GM23338 (cell line): ENCODE measurements at regions not wholly inside any gene's neighbourhood (a gene's known extent, or its start where the extent isn't known, plus 50 kb on each side); places are given as distances from the start of the nearest gene placed in this dataset.

Experiments used
- ATAC-seq: fragments of 200-7000 bp; cut with Tn5 transposase; 3 replicates; pipeline ENCODE4 v1.9.1; 2020
- DNase-seq: peaks from one replicate; pipeline ENCODE4 v3.0.0-alpha.2; 2015; ENCODE audit warnings: low spot score
- H2AFZ ChIP-seq: fragments of 200-600 bp; sonication (generic); 2 replicates; pipeline ENCODE4 v1.8.0; 2016; ENCODE audit warnings: antibody characterized with exemption, mild to moderate bottlenecking, moderate library complexity
- H3F3A ChIP-seq: fragments of 200-600 bp; sonication (generic); replicated peaks from 2 replicates; pipeline ENCODE4 v1.8.0; 2017; ENCODE audit warnings: antibody characterized with exemption, mixed run types, low read depth
- H3K27ac ChIP-seq: fragments of 200-600 bp; sonication (generic); 2 replicates; pipeline ENCODE4 v1.6.1; 2016; ENCODE audit warnings: low read depth
- H3K27me3 ChIP-seq: fragments of 200-600 bp; sonication (generic); 2 replicates; pipeline ENCODE4 v1.8.0; 2016; ENCODE audit warnings: mild to moderate bottlenecking, mixed run types, moderate library complexity; ENCODE audit not compliant: insufficient read depth
- H3K36me3 ChIP-seq: fragments of 200-600 bp; sonication (generic); 2 replicates; pipeline ENCODE4 v1.8.0; 2016; ENCODE audit warnings: mild to moderate bottlenecking; ENCODE audit not compliant: insufficient read depth
- H3K4me1 ChIP-seq: fragments of 200-600 bp; sonication (generic); 2 replicates; pipeline ENCODE4 v1.8.0; 2016; ENCODE audit warnings: mild to moderate bottlenecking, moderate library complexity; ENCODE audit not compliant: insufficient read depth
- H3K4me2 ChIP-seq: fragments of 200-600 bp; sonication (generic); 2 replicates; pipeline ENCODE4 v1.7.1; 2017; ENCODE audit warnings: mixed run types
- H3K4me3 ChIP-seq: fragments of 200-600 bp; sonication (generic); 2 replicates; pipeline ENCODE4 v1.6.1; 2016; ENCODE audit warnings: mixed run types
- H3K79me2 ChIP-seq: fragments of 200-600 bp; sonication (generic); replicated peaks from 2 replicates; pipeline ENCODE4 v1.8.0; 2017; ENCODE audit warnings: mild to moderate bottlenecking; ENCODE audit not compliant: insufficient read depth
- H3K9me2 ChIP-seq: fragments of 200-600 bp; sonication (generic); 2 replicates; pipeline ENCODE4 v1.8.0; 2017; ENCODE audit not compliant: insufficient read depth
- H4K20me1 ChIP-seq: fragments of 200-600 bp; sonication (generic); replicated peaks from 2 replicates; pipeline ENCODE4 v1.8.0; 2017; ENCODE audit warnings: mild to moderate bottlenecking; ENCODE audit not compliant: insufficient read depth
- H3K27ac Mint-ChIP-seq: 2 replicates; pipeline ENCODE4 v1.8.0; 2020; ENCODE audit warnings: inconsistent platforms, mild to moderate bottlenecking, moderate library complexity, mixed read lengths
- H3K27me3 Mint-ChIP-seq: 3 replicates; pipeline ENCODE4 v1.8.0; 2022; ENCODE audit warnings: low read depth, mild to moderate bottlenecking, moderate library complexity, mixed read lengths, inconsistent platforms; ENCODE audit not compliant: insufficient read depth, poor library complexity
- H3K36me3 Mint-ChIP-seq: 3 replicates; pipeline ENCODE4 v1.8.0; 2021; ENCODE audit warnings: low read depth, mild to moderate bottlenecking, inconsistent platforms, moderate library complexity, mixed read lengths
- H3K4me1 Mint-ChIP-seq: 3 replicates; pipeline ENCODE4 v1.8.0; 2020; ENCODE audit warnings: mild to moderate bottlenecking, inconsistent platforms, mixed read lengths
- H3K4me3 Mint-ChIP-seq: 3 replicates; pipeline ENCODE4 v1.8.0; 2021; ENCODE audit warnings: moderate library complexity, mild to moderate bottlenecking, inconsistent platforms, mixed read lengths
- H3K9me3 Mint-ChIP-seq: 3 replicates; pipeline ENCODE4 v1.8.0; 2020; ENCODE audit warnings: moderate library complexity, mild to moderate bottlenecking, inconsistent platforms, mixed read lengths
- CREB1 ChIP-seq: fragments of 250-450 bp; sonication (Bioruptor Pico); IDR thresholded peaks from 2 replicates; pipeline ENCODE4 v1.5.0; 2020; ENCODE audit warnings: low read depth, mild to moderate bottlenecking, moderate library complexity
- CTCF ChIP-seq, 2 experiments: fragments of 200-600 bp in 1 of 2; sonication (generic) in 1 of 2; conservative IDR thresholded peaks; 2 replicates each; pipeline versions ENCODE4 v1.5.1 to v1.6.1; 2016 to 2017; ENCODE audit warnings: antibody characterized with exemption in 2 of 2, low read depth in 2 of 2, mild to moderate bottlenecking in 2 of 2, moderate library complexity in 1 of 2
- ETS1 ChIP-seq: IDR thresholded peaks from 2 replicates; pipeline ENCODE4 v1.6.1; 2016; ENCODE audit warnings: antibody characterized with exemption
- EZH2 ChIP-seq: fragments of 200-600 bp; sonication (generic); IDR thresholded peaks from one replicate; pipeline ENCODE4 v1.8.0; 2017; ENCODE audit warnings: antibody characterized with exemption, mild to moderate bottlenecking, low read depth; ENCODE audit not compliant: unreplicated experiment
- EZH2phosphoT487 ChIP-seq: fragments of 200-600 bp; sonication (generic); IDR thresholded peaks from one replicate; pipeline ENCODE4 v1.8.1; 2018; ENCODE audit warnings: antibody characterized with exemption; ENCODE audit not compliant: unreplicated experiment
- JUNB ChIP-seq: IDR thresholded peaks from one replicate; pipeline ENCODE4 v1.6.1; 2016; ENCODE audit warnings: antibody characterized with exemption; ENCODE audit not compliant: unreplicated experiment
- NANOG ChIP-seq: IDR thresholded peaks from 2 replicates; pipeline ENCODE4 v1.6.1; 2016; ENCODE audit warnings: antibody characterized with exemption, borderline replicate concordance
- POLR2AphosphoS5 ChIP-seq: IDR thresholded peaks from 2 replicates; pipeline ENCODE4 v1.6.1; 2016; ENCODE audit warnings: antibody characterized with exemption, low read depth
- REST ChIP-seq: IDR thresholded peaks from one replicate; pipeline ENCODE4 v1.6.1; 2018; ENCODE audit warnings: antibody characterized with exemption; ENCODE audit not compliant: unreplicated experiment
- STAT1 ChIP-seq: IDR thresholded peaks from one replicate; pipeline ENCODE4 v1.6.1; 2016; ENCODE audit warnings: antibody characterized with exemption; ENCODE audit not compliant: unreplicated experiment
- ZNF114 ChIP-seq: fragments of 250-450 bp; sonication (Bioruptor Pico); IDR thresholded peaks from 2 replicates; pipeline ENCODE4 v1.5.0; 2020; ENCODE audit warnings: mild to moderate bottlenecking, moderate library complexity
- ZNF331 ChIP-seq: fragments of 250-450 bp; sonication (Bioruptor Pico); IDR thresholded peaks from 2 replicates; pipeline ENCODE4 v1.5.0; 2020; ENCODE audit warnings: low read depth, mild to moderate bottlenecking, moderate library complexity
- ZNF462 ChIP-seq: fragments of 250-450 bp; sonication (Bioruptor Pico); IDR thresholded peaks from 2 replicates; pipeline ENCODE4 v1.5.0; 2020; ENCODE audit warnings: mild to moderate bottlenecking, moderate library complexity

GRCh38 chr16:77553130-77553529 is 118.3 kb upstream of the ADAMTS18 start:
- Mint-ChIP-seq H3K36me3 (no peaks in the 10 kb centered on the region), H3K27me3 (no peaks in the 10 kb centered on the region), H3K27ac (no peak overlapping the region), H3K4me1 (peaks cover 14% of the 10 kb centered on the region), H3K4me3 (no peak overlapping the region), H3K9me3 (no peaks in the 10 kb centered on the region)
- ATAC-seq: no peak
- Histone ChIP-seq H4K20me1 (no peaks in the 10 kb centered on the region), H2AFZ (peak overlapping the region; percentile 85; the same call in 1 of the 2 replicates), H3K4me1 (no peaks in the 10 kb centered on the region), H3F3A (no peaks in the 10 kb centered on the region), H3K79me2 (no peaks in the 10 kb centered on the region), H3K27ac (no peak overlapping the region), H3K36me3 (no peaks in the 10 kb centered on the region), H3K4me2 (no peak overlapping the region), H3K27me3 (no peaks in the 10 kb centered on the region), H3K9me2 (no peaks in the 10 kb centered on the region), H3K4me3 (no peak overlapping the region)
- DNase-seq: no peak
- no peak for TF ChIP-seq EZH2phosphoT487
- no peak for TF ChIP-seq STAT1
- no peak for TF ChIP-seq ZNF331 (CRISPR knock-in tag)
- TF ChIP-seq JUNB: no peak
- TF ChIP-seq POLR2AphosphoS5: no peak
- no peak for TF ChIP-seq EZH2
- no peak for TF ChIP-seq NANOG
- no peak for TF ChIP-seq ETS1
- no peak for TF ChIP-seq CTCF (conservative IDR thresholded peaks at IDR 0.05; ENCODE audit: low read depth in 2 of 2)
- no peak for TF ChIP-seq REST
- TF ChIP-seq ZNF114: no peak
- no peak for TF ChIP-seq CREB1 (CRISPR knock-in tag)
- no peak for TF ChIP-seq ZNF462 (CRISPR knock-in tag)
